ENCODE measurements at regions not wholly inside any gene's neighbourhood (a gene's known extent, or its start where the extent isn't known, plus 50 kb on each side); places are given as distances from the start of the nearest gene placed in this dataset.

DNA sequence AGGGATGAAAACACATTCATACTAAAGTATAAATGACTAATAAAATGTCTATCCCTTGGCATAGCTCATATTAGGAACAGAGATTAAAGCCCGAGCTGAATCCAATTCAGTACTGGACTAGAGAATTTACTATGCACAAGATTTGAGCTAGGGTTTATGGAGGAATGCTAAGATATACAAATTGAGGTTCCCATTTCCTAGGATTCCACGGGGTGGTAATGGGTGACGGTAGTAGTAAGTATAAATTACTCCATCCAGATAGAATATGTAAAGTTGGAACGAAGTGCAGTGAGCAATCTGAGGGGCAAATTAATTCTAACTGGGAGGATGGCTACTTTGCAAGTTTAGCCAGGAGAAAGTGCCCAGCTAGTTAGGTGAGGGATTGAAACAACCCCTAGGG lies 156.5 kb downstream of the GAS1 start:
- TF ChIP-seq, protein P1, sequence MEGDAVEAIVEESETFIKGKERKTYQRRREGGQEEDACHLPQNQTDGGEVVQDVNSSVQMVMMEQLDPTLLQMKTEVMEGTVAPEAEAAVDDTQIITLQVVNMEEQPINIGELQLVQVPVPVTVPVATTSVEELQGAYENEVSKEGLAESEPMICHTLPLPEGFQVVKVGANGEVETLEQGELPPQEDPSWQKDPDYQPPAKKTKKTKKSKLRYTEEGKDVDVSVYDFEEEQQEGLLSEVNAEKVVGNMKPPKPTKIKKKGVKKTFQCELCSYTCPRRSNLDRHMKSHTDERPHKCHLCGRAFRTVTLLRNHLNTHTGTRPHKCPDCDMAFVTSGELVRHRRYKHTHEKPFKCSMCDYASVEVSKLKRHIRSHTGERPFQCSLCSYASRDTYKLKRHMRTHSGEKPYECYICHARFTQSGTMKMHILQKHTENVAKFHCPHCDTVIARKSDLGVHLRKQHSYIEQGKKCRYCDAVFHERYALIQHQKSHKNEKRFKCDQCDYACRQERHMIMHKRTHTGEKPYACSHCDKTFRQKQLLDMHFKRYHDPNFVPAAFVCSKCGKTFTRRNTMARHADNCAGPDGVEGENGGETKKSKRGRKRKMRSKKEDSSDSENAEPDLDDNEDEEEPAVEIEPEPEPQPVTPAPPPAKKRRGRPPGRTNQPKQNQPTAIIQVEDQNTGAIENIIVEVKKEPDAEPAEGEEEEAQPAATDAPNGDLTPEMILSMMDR (conservative IDR thresholded peaks at IDR 0.05), result no peak
- H3K4me1 Mint-ChIP-seq (ENCODE audit: unreplicated experiment), result peaks cover 46% of the 10 kb centered on the region
- no peak overlapping the region for H3K27ac Mint-ChIP-seq

DNA sequence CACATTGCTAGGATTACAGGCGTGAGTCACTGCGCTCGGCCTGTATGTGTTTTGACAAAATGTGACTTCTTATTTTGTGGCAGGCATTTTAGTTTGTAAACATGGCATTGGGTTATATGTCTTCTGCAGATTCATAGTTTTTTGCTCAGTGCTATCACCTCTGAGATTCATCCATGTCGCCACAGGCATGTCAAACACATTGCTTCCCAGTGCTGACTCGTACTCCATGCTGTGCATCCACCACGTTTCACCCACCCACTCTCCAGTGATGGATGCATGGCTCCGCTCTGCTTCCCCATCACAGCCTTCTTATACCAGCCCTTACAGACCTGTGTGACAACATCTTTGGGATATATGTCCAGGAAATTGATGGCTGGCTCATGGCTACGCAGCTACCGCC lies 158.8 kb downstream of the GAS1 start:
- Mint-ChIP-seq H3K4me3 (no peak overlapping the region), H3K27me3 (peaks cover 19% of the 10 kb centered on the region), H3K36me3 (no peaks in the 10 kb centered on the region), H3K4me1 (ENCODE audit: unreplicated experiment) (peaks cover 31% of the 10 kb centered on the region), H3K9me3 (no peaks in the 10 kb centered on the region), H3K27ac (no peak overlapping the region)
- DNase-seq (ENCODE audit: extremely low spot score, unreplicated experiment), result no peak
- TF ChIP-seq, protein P1 (conservative IDR thresholded peaks at IDR 0.05), result no peak

More for the DNA sequence above, 156.5 kb downstream of the GAS1 start:
- H3K4me3 Mint-ChIP-seq, result no peak overlapping the region
- H3K27me3 Mint-ChIP-seq, result peaks cover 11% of the 10 kb centered on the region
- no peaks in the 10 kb centered on the region for H3K9me3 Mint-ChIP-seq
- no peaks in the 10 kb centered on the region for H3K36me3 Mint-ChIP-seq
- DNase-seq (ENCODE audit: extremely low spot score, unreplicated experiment), result no peak

DNA sequence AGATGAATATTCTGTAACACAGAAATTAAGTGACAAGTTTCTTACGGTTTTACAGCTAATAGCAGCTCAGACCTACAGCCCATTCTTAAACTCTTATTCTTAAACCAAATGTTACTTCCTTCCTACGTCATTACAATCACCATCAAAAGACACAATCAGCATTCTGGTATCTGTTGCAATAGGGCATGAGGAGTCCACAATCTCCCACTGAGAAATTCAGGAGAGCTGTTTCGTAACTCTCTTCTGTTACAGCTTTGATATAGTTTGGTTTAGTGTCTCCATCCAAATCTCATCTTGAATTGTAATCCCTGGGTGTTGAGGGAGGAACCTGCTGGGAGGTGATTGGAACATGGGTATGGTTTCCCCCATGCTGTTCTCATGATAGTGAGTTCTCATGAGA lies 163.4 kb downstream of the GAS1 start:
- H3K27me3 Mint-ChIP-seq, result peaks cover 8% of the 10 kb centered on the region
- peaks cover 22% of the 10 kb centered on the region for H3K4me1 Mint-ChIP-seq (ENCODE audit: unreplicated experiment)
- no peak for DNase-seq (ENCODE audit: extremely low spot score, unreplicated experiment)
- no peaks in the 10 kb centered on the region for H3K9me3 Mint-ChIP-seq
- no peak overlapping the region for H3K27ac Mint-ChIP-seq
- TF ChIP-seq, protein P1 (conservative IDR thresholded peaks at IDR 0.05), result no peak
- no peaks in the 10 kb centered on the region for H3K36me3 Mint-ChIP-seq
- H3K4me3 Mint-ChIP-seq, result no peak overlapping the region

DNA sequence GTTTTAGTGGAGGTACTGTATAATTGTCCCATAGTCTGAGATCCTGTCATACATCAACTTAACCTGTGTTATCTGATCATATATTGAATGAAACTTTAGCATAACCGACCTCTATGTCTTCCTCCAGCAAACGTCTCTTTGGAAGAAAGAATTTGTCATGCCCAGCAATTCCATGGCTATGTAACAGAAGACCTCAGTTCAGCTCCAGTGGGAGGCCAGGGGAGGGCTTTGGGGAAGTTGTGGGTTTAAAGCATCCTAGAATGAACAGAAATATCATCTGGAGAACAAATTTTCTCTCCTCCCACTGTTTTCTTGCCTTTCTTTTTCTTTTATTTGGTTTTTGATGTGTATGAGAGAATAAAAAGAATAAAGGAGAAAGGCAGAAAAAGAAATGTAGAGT lies 164.5 kb downstream of the GAS1 start:
- no peak for DNase-seq (ENCODE audit: extremely low spot score, unreplicated experiment)
- Mint-ChIP-seq H3K27me3 (peaks cover 8% of the 10 kb centered on the region), H3K9me3 (no peaks in the 10 kb centered on the region), H3K27ac (no peak overlapping the region), H3K4me1 (ENCODE audit: unreplicated experiment) (peaks cover 21% of the 10 kb centered on the region), H3K4me3 (no peak overlapping the region), H3K36me3 (no peaks in the 10 kb centered on the region)
- TF ChIP-seq, protein P1 (conservative IDR thresholded peaks at IDR 0.05), result no peak

DNA sequence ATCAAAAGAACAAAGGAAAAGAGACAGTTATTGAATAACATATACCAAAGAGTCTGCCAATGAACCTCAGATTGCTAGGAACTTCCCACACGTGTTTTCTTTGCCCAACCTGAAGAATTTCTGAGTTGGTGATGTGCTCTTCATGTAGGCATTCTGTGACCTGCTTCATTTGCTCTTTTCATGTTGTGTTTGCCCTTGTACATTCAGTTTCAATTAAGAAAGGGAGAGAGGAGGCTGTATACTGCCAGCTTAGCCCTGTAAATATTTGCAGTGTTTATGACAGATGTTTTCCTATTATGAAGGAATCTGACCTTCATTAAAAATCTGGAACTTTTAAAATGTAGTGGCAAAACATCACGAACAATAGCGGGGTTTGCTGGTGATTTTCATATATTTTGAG lies 168.5 kb downstream of the GAS1 start:
- no peak for DNase-seq (ENCODE audit: extremely low spot score, unreplicated experiment)
- Mint-ChIP-seq H3K4me3 (no peak overlapping the region), H3K27ac (no peak overlapping the region)

More for the DNA sequence above, 168.5 kb downstream of the GAS1 start:
- no peaks in the 10 kb centered on the region for H3K36me3 Mint-ChIP-seq
- peaks cover 3% of the 10 kb centered on the region for H3K4me1 Mint-ChIP-seq (ENCODE audit: unreplicated experiment)
- peaks cover 3% of the 10 kb centered on the region for H3K27me3 Mint-ChIP-seq
- no peaks in the 10 kb centered on the region for H3K9me3 Mint-ChIP-seq
- TF ChIP-seq, protein P1 (conservative IDR thresholded peaks at IDR 0.05), result no peak
